Osteocyte (in vitro differentiated cells): ENCODE measurements at regions not wholly inside any gene's neighbourhood (a gene's known extent, or its start where the extent isn't known, plus 50 kb on each side); places are given as distances from the start of the nearest gene placed in this dataset.

ENCODE experiments used
- DNase-seq: peaks from one replicate; pipeline ENCODE4 v3.0.0; 2021; ENCODE audit warnings: mixed read lengths; ENCODE audit not compliant: unreplicated experiment; ENCODE audit errors: extremely low spot score
- H3K27ac Mint-ChIP-seq: one replicate; pipeline ENCODE4 v1.8.0; 2021; ENCODE audit warnings: mild to moderate bottlenecking, mixed read lengths; ENCODE audit not compliant: unreplicated experiment
- H3K27me3 Mint-ChIP-seq: one replicate; pipeline ENCODE4 v1.8.0; 2021; ENCODE audit warnings: mixed read lengths; ENCODE audit not compliant: unreplicated experiment
- H3K36me3 Mint-ChIP-seq: one replicate; pipeline ENCODE4 v1.8.0; 2021; ENCODE audit warnings: mixed read lengths; ENCODE audit not compliant: unreplicated experiment
- H3K4me1 Mint-ChIP-seq: one replicate; pipeline ENCODE4 v1.8.0; 2021; ENCODE audit warnings: mixed read lengths; ENCODE audit not compliant: unreplicated experiment
- H3K4me3 Mint-ChIP-seq: one replicate; pipeline ENCODE4 v1.8.0; 2021; ENCODE audit warnings: mild to moderate bottlenecking, moderate library complexity, mixed read lengths; ENCODE audit not compliant: unreplicated experiment
- H3K9me3 Mint-ChIP-seq: one replicate; pipeline ENCODE4 v1.8.0; 2021; ENCODE audit warnings: mixed read lengths; ENCODE audit not compliant: unreplicated experiment
- CTCF ChIP-seq: fragments of 200-600 bp; sonication (generic); IDR thresholded peaks from 2 replicates; pipeline ENCODE4 v1.5.0; 2021; ENCODE audit warnings: antibody characterized with exemption, mild to moderate bottlenecking, moderate library complexity

GRCh38 chr2:151043484-151043883 lies 218.2 kb downstream of the RBM43 start:
- Mint-ChIP-seq H3K27ac (no peak overlapping the region), H3K9me3 (peaks cover 4% of the 10 kb centered on the region), H3K4me3 (no peak overlapping the region), H3K4me1 (peaks cover 6% of the 10 kb centered on the region), H3K36me3 (no peaks in the 10 kb centered on the region), H3K27me3 (no peaks in the 10 kb centered on the region)
- no peak for TF ChIP-seq CTCF
- DNase-seq: no peak

- H3K9me3 Mint-ChIP-seq: peaks cover 4% of the 10 kb centered on the region
- peaks cover 6% of the 10 kb centered on the region for H3K4me1 Mint-ChIP-seq
- H3K4me3 Mint-ChIP-seq: no peak overlapping the region
- H3K27ac Mint-ChIP-seq: no peak overlapping the region
- DNase-seq: no peak
- no peaks in the 10 kb centered on the region for H3K27me3 Mint-ChIP-seq
- no peak for TF ChIP-seq CTCF
- no peaks in the 10 kb centered on the region for H3K36me3 Mint-ChIP-seq
Observed at GRCh38 chr2:151042964-151043363, 218.7 kb downstream of the RBM43 start.

GRCh38 chr2:151040039-151040438 lies 221.6 kb downstream of the RBM43 start:
- no peaks in the 10 kb centered on the region for H3K36me3 Mint-ChIP-seq
- H3K4me1 Mint-ChIP-seq: peaks cover 6% of the 10 kb centered on the region

GRCh38 chr2:151038516-151038915 lies 223.1 kb downstream of the RBM43 start:
- H3K4me3 Mint-ChIP-seq: no peak overlapping the region
- H3K27me3 Mint-ChIP-seq: no peaks in the 10 kb centered on the region
- H3K27ac Mint-ChIP-seq: no peak overlapping the region
- TF ChIP-seq CTCF: no peak
- H3K36me3 Mint-ChIP-seq: no peaks in the 10 kb centered on the region
- peaks cover 1% of the 10 kb centered on the region for H3K9me3 Mint-ChIP-seq
- DNase-seq: no peak
- H3K4me1 Mint-ChIP-seq: peaks cover 6% of the 10 kb centered on the region

More at GRCh38 chr2:151040039-151040438, 221.6 kb downstream of the RBM43 start:
- H3K4me3 Mint-ChIP-seq: no peak overlapping the region
- DNase-seq: no peak
- no peak for TF ChIP-seq CTCF
- no peaks in the 10 kb centered on the region for H3K27me3 Mint-ChIP-seq
- H3K27ac Mint-ChIP-seq: no peak overlapping the region
- peaks cover 4% of the 10 kb centered on the region for H3K9me3 Mint-ChIP-seq

GRCh38 chr2:151037434-151037833 lies 224.2 kb downstream of the RBM43 start:
- no peak overlapping the region for H3K4me3 Mint-ChIP-seq
- no peaks in the 10 kb centered on the region for H3K9me3 Mint-ChIP-seq
- no peak for DNase-seq
- H3K27ac Mint-ChIP-seq: no peak overlapping the region
- no peaks in the 10 kb centered on the region for H3K27me3 Mint-ChIP-seq
- TF ChIP-seq CTCF: no peak
- peaks cover 14% of the 10 kb centered on the region for H3K4me1 Mint-ChIP-seq
- no peaks in the 10 kb centered on the region for H3K36me3 Mint-ChIP-seq
